Caco-2 (cell line): ENCODE measurements at regions not wholly inside any gene's neighbourhood (a gene's known extent, or its start where the extent isn't known, plus 50 kb on each side); places are given as distances from the start of the nearest gene placed in this dataset.

Source experiments
- BruUV-seq: library from RNA; stranded (reverse); fragments of 400-500 nt; replicated peaks from 2 replicates; lab custom pipeline; 2021; lab: Mats Ljungman, UMichigan
- CTCF ChIA-PET: fragments of 300-600 bp; sonication (Branson Sonifier 250); formaldehyde crosslinking; loops from one replicate; lab custom pipeline; 2022; ENCODE audit warnings: antibody characterized with exemption; lab: Charles Lee
- POLR2A ChIA-PET: fragments of 300-600 bp; sonication (Branson Sonifier 250); formaldehyde crosslinking; loops from one replicate; lab custom pipeline; 2022; ENCODE audit warnings: antibody characterized with exemption; lab: Charles Lee
- DNase-seq, 2 experiments: peaks; one replicate each; pipeline versions ENCODE4 v3.0.0 to v3.0.0-alpha.2; 2020 to 2022
- H3K27me3 ChIP-seq: replicated peaks from 2 replicates; pipeline ENCODE4 v1.6.0; 2011; ENCODE audit warnings: low read length; ENCODE audit not compliant: control insufficient read depth, insufficient read depth
- H3K36me3 ChIP-seq: 2 replicates; pipeline ENCODE4 v1.5.1; 2011; ENCODE audit warnings: low read length; ENCODE audit not compliant: control insufficient read depth, insufficient read depth
- H3K4me1 ChIP-seq: fragments of 250-450 bp; sonication (Bioruptor Pico); 2 replicates; pipeline ENCODE4 v1.5.1; 2020; ENCODE audit warnings: mild to moderate bottlenecking
- H3K4me3 ChIP-seq: 2 replicates; pipeline ENCODE4 v1.5.1; 2011; ENCODE audit warnings: low read depth, mild to moderate bottlenecking, control low read depth, low read length
- H3K9me3 ChIP-seq: fragments of 250-450 bp; sonication (Bioruptor Pico); 2 replicates; pipeline ENCODE4 v1.5.1; 2020; ENCODE audit warnings: mild to moderate bottlenecking, moderate library complexity
- H3K27ac Mint-ChIP-seq: one replicate; pipeline ENCODE4 v1.8.0; 2022; ENCODE audit warnings: mixed read lengths; ENCODE audit not compliant: unreplicated experiment
- H3K27me3 Mint-ChIP-seq: one replicate; pipeline ENCODE4 v1.8.0; 2022; ENCODE audit warnings: mixed read lengths; ENCODE audit not compliant: insufficient read depth, unreplicated experiment
- H3K36me3 Mint-ChIP-seq: one replicate; pipeline ENCODE4 v1.8.0; 2022; ENCODE audit warnings: mild to moderate bottlenecking, mixed read lengths; ENCODE audit not compliant: insufficient read depth, unreplicated experiment
- H3K4me1 Mint-ChIP-seq: one replicate; pipeline ENCODE4 v1.8.0; 2022; ENCODE audit warnings: low read depth, mixed read lengths; ENCODE audit not compliant: unreplicated experiment
- H3K4me3 Mint-ChIP-seq: one replicate; pipeline ENCODE4 v1.8.0; 2022; ENCODE audit warnings: mild to moderate bottlenecking, moderate library complexity, mixed read lengths; ENCODE audit not compliant: unreplicated experiment
- H3K9me3 Mint-ChIP-seq: one replicate; pipeline ENCODE4 v1.8.0; 2022; ENCODE audit warnings: mixed read lengths; ENCODE audit not compliant: unreplicated experiment
- CTCF ChIP-seq, 2 experiments: fragments of 200-600 bp in 1 of 2; IDR thresholded peaks; 1 replicate in 1 of 2; 2 replicates in 1 of 2; pipeline versions ENCODE4 v1.5.1 to v1.8.0; 2011 to 2022; ENCODE audit warnings: antibody characterized with exemption in 1 of 2, control low read depth in 1 of 2, inconsistent platforms in 1 of 2, low read depth in 1 of 2, low read length in 1 of 2, mild to moderate bottlenecking in 1 of 2, moderate library complexity in 1 of 2; ENCODE audit not compliant: insufficient read depth in 1 of 2, severe bottlenecking in 1 of 2, unreplicated experiment in 1 of 2
- intact Hi-C: fragments of 100-400 bp; cut with micrococcal nuclease; formaldehyde crosslinking; loops from one replicate; pipeline ENCODE4 v1.10.0; 2022; ENCODE audit not compliant: unreplicated experiment

GRCh38 chr2:215567504-215567903, 131.6 kb upstream of the FN1 start:
- H3K36me3 Mint-ChIP-seq: no peaks in the 10 kb centered on the region
- intact Hi-C loops: no loop called here

GRCh38 chr2:215565897-215566296, 130.0 kb upstream of the FN1 start:
- H3K4me3 Mint-ChIP-seq: no peak overlapping the region
- peak; percentile 8 to 58 for DNase-seq
- intact Hi-C loops: no loop called here
- BruUV-seq: no TSS peak
- peaks cover 10% of the 10 kb centered on the region for H3K9me3 Mint-ChIP-seq
- CTCF ChIA-PET: no interaction called here
- POLR2A ChIA-PET: no interaction called here
- H3K4me1 Mint-ChIP-seq: peaks cover 11% of the 10 kb centered on the region
- Histone ChIP-seq H3K4me1 (peaks cover 22% of the 10 kb centered on the region), H3K9me3 (0 out of 2 replicates have a peak, but pooled peaks cover 5% of the 10 kb centered on the region), H3K4me3 (no peak overlapping the region), H3K27me3 (no peaks in the 10 kb centered on the region), H3K36me3 (no peaks in the 10 kb centered on the region)
- H3K36me3 Mint-ChIP-seq: no peaks in the 10 kb centered on the region
- no peak overlapping the region for H3K27ac Mint-ChIP-seq
- H3K27me3 Mint-ChIP-seq: no peaks in the 10 kb centered on the region
- no peak for TF ChIP-seq CTCF (IDR thresholded peaks at IDR 0.05; ENCODE audit: insufficient read depth in 1 of 2, low read depth in 1 of 2, low read length in 1 of 2, severe bottlenecking in 1 of 2, unreplicated experiment in 1 of 2)

More at GRCh38 chr2:215567504-215567903, 131.6 kb upstream of the FN1 start:
- no peak for DNase-seq
- Mint-ChIP-seq H3K4me3 (no peak overlapping the region), H3K9me3 (no peaks in the 10 kb centered on the region), H3K27ac (no peak overlapping the region), H3K4me1 (peaks cover 11% of the 10 kb centered on the region), H3K27me3 (no peaks in the 10 kb centered on the region)
- Histone ChIP-seq H3K4me3 (no peak overlapping the region), H3K4me1 (peaks cover 22% of the 10 kb centered on the region), H3K9me3 (no peaks in the 10 kb centered on the region), H3K36me3 (no peaks in the 10 kb centered on the region), H3K27me3 (no peaks in the 10 kb centered on the region)
- POLR2A ChIA-PET: no interaction called here
- no TSS peak for BruUV-seq
- no peak for TF ChIP-seq CTCF (IDR thresholded peaks at IDR 0.05; ENCODE audit: insufficient read depth in 1 of 2, low read depth in 1 of 2, low read length in 1 of 2, severe bottlenecking in 1 of 2, unreplicated experiment in 1 of 2)
- CTCF ChIA-PET: no interaction called here

- intact Hi-C loops: no loop called here
- Mint-ChIP-seq H3K27me3 (no peaks in the 10 kb centered on the region), H3K4me1 (no peaks in the 10 kb centered on the region), H3K4me3 (no peak overlapping the region), H3K27ac (no peak overlapping the region), H3K36me3 (no peaks in the 10 kb centered on the region), H3K9me3 (peaks cover 26% of the 10 kb centered on the region)
- POLR2A ChIA-PET: no interaction called here
- CTCF ChIA-PET: no interaction called here
- DNase-seq: no peak
- H3K4me1 ChIP-seq: no peaks in the 10 kb centered on the region
- no peaks in the 10 kb centered on the region for H3K27me3 ChIP-seq
- H3K4me3 ChIP-seq: no peak overlapping the region
- BruUV-seq: no TSS peak
- H3K9me3 ChIP-seq: 0 out of 2 replicates have a peak, but pooled peaks cover 5% of the 10 kb centered on the region
- no peaks in the 10 kb centered on the region for H3K36me3 ChIP-seq
- TF ChIP-seq CTCF (IDR thresholded peaks at IDR 0.05; ENCODE audit: insufficient read depth in 1 of 2, low read depth in 1 of 2, low read length in 1 of 2, severe bottlenecking in 1 of 2, unreplicated experiment in 1 of 2): no peak
These were observed 121.8 kb upstream of the FN1 start for GRCh38 chr2:215557701-215558100.
